ENCODE measurements at regions not wholly inside any gene's neighbourhood (a gene's known extent, or its start where the extent isn't known, plus 50 kb on each side); places are given as distances from the start of the nearest gene placed in this dataset.

DNA sequence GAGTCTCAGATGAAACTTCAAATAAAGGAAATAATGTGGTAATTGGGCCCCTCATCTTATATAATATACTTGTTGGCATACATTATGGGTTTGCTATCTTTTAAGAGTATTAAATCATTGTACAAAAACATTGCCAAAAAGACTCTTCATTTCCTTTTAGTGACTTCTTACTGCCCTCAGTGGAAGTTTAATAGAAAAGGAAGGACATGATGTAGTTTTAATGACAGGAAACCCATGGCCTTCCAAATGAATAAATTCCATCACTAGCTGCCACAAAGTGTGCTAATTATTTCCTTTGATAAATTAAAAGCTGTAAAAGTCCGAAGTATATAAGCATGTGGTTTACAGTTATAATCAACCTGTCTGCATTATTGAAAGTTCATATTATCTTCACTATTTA is 350.9 kb upstream of the HAND2 start:
- no peak for ATAC-seq
- TF ChIP-seq POLR2A (IDR thresholded peaks at IDR 0.05) = no peak
- Histone ChIP-seq H3K4me3 (no peak overlapping the region), H3K4me1 (peaks cover 0 to 7% (median 0%) of the 10 kb centered on the region in 12 donors), H3K27me3 (no peaks in the 10 kb centered on the region), H3K27ac (no peak overlapping the region), H3K9me3 (peaks cover 0 to 4% (median 0%) of the 10 kb centered on the region in 12 donors), H3K36me3 (no peaks in the 10 kb centered on the region)
- 34 to 52% (median 42%) methylated on average over 1 of the region's 1 CpG for WGBS, 4 donors
- DNase-seq = no peak
- intact Hi-C loops (cut with DNase I) = no loop called here

DNA sequence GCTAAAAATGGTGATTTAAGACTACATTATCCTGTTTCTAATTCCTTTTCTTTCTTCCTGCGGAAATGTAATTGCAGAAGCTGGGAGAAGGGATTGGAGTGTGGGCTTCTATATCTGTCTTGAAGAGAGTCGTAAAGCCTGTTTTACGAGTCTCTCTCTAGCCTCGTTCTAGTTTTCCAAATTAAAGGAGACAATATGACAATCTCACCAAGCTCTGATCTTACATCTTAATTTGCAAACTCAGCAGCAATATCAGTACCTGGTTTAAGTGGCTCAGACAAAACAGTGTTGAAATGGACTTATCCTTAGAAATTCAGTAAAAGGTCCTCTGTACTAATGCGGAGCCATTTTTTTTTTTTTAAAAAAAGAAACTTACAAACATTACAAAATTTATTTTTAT is 349.5 kb upstream of the HAND2 start:
- Histone ChIP-seq H3K27ac (peak overlapping the region in 1 of 12 donors; percentile 6), H3K36me3 (no peaks in the 10 kb centered on the region), H3K27me3 (no peaks in the 10 kb centered on the region), H3K4me3 (no peak overlapping the region), H3K9me3 (no peaks in the 10 kb centered on the region), H3K4me1 (peaks cover 0 to 7% (median 0%) of the 10 kb centered on the region in 12 donors)
- TF ChIP-seq POLR2A (IDR thresholded peaks at IDR 0.05) = no peak
- TF ChIP-seq, protein P1, sequence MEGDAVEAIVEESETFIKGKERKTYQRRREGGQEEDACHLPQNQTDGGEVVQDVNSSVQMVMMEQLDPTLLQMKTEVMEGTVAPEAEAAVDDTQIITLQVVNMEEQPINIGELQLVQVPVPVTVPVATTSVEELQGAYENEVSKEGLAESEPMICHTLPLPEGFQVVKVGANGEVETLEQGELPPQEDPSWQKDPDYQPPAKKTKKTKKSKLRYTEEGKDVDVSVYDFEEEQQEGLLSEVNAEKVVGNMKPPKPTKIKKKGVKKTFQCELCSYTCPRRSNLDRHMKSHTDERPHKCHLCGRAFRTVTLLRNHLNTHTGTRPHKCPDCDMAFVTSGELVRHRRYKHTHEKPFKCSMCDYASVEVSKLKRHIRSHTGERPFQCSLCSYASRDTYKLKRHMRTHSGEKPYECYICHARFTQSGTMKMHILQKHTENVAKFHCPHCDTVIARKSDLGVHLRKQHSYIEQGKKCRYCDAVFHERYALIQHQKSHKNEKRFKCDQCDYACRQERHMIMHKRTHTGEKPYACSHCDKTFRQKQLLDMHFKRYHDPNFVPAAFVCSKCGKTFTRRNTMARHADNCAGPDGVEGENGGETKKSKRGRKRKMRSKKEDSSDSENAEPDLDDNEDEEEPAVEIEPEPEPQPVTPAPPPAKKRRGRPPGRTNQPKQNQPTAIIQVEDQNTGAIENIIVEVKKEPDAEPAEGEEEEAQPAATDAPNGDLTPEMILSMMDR (IDR thresholded peaks at IDR 0.05) = no peak
- DNase-seq (no peak), ATAC-seq (no peak)
- 74 to 90% (median 83%) methylated on average over 5 of the region's 5 CpGs for WGBS, 4 donors
- intact Hi-C loops (cut with DNase I) = no loop called here

DNA sequence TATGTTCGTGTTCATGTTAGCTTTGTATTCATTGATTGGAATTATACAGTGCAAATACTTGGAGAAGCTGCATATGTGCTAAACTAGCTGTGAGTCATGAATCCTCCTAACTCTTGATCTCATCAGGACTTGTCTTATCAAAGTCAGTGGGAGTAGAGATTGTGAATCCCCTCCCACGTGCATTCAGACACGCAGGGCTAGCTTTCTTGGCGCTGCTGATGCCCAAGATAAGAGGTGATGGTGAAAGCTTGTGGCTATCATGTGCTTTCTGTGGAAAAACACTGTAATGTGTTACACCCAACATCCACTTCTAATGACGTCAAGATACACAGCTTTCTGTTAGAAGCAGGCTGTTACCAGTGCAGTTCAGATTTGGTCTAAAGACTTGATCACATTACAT is 348.7 kb upstream of the HAND2 start:
- ATAC-seq (peak; percentile 67 to 85 (median 82)), DNase-seq (peak in 2 of 5 donors; percentile 32 to 39)
- no peaks in the 10 kb centered on the region for H3K9me3 ChIP-seq
- no peak overlapping the region for H3K27ac ChIP-seq
- H3K4me3 ChIP-seq = no peak overlapping the region
- 14 to 27% (median 21%) methylated on average over 5 of the region's 5 CpGs for WGBS, 4 donors
- peaks cover 0 to 7% (median 0%) of the 10 kb centered on the region in 12 donors for H3K4me1 ChIP-seq
- intact Hi-C loops (cut with DNase I) = no loop called here
- TF ChIP-seq POLR2A (IDR thresholded peaks at IDR 0.05) = no peak
- TF ChIP-seq, protein P1 (IDR thresholded peaks at IDR 0.05) = no peak
- no peaks in the 10 kb centered on the region for H3K27me3 ChIP-seq
- H3K36me3 ChIP-seq = no peaks in the 10 kb centered on the region

DNA sequence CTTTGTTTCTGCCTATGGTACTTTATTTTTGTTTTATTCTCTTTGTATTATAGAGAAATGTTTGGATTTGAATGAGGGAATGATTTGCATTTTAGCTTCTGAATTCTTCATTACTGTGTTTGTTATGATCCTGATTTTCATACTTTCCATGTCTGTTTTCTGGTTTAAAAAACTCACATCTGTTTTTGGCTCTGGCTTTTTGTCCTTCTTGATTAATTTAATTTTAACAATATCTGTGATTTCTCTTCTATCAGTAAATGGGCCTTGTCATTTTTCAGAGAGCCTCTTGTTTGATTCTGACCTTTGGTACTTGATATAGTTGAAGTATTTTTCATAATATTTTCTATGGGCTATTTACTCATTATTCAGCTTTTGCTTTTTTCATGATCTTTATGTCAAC is 341.6 kb upstream of the HAND2 start:
- TF ChIP-seq POLR2A (IDR thresholded peaks at IDR 0.05) = no peak
- intact Hi-C loops (cut with DNase I) = no loop called here

DNA sequence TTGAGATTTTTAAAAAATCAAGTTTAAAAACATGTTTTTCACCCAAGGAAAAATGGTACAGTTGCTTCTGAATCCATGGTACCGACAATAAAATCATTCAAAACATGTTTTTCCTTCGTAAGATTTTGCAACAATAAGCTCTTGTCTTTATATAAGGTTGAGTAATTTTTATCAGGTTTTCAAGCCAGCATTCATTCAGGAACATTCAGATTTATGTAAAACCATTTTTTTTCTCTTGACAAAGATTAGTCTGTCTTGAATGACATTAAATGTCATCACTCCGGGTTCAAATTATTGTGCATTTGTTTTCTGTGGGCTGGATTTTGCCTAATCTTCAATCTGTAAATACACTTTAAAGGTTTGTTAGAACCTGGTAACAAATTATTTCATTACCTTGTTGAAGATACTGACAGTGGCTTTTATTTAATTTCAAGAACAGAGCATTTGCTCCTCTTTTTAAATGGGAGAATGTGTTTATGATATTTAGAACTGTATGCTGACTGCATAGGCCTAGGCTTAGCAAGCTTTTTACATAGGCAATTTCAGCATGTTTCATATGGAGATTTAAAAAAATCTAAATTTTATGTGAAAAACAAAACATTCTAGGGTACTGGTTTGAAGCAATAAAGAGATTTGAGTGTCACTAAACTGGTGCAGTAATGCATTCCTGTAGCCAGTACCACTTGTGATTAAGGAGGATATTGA is 336.4 kb upstream of the HAND2 start:
- whole genome bisulfite sequencing, 4 donors = 74 to 90% (median 80%) methylated on average over 3 of the region's 3 CpGs

More for the DNA sequence above, 341.6 kb upstream of the HAND2 start:
- Histone ChIP-seq H3K4me3 (no peak overlapping the region), H3K36me3 (no peaks in the 10 kb centered on the region), H3K27me3 (no peaks in the 10 kb centered on the region), H3K9me3 (no peaks in the 10 kb centered on the region), H3K4me1 (no peaks in the 10 kb centered on the region), H3K27ac (no peak overlapping the region)
- ATAC-seq = no peak
- DNase-seq = no peak

More for the DNA sequence above, 336.4 kb upstream of the HAND2 start:
- no peaks in the 10 kb centered on the region for H3K4me1 ChIP-seq
- H3K27me3 ChIP-seq = no peaks in the 10 kb centered on the region
- DNase-seq = no peak
- H3K36me3 ChIP-seq = no peaks in the 10 kb centered on the region
- no peak overlapping the region for H3K27ac ChIP-seq
- intact Hi-C loops (cut with DNase I) = no loop called here
- no peak overlapping the region for H3K4me3 ChIP-seq
- ATAC-seq = no peak
- no peak for TF ChIP-seq POLR2A (IDR thresholded peaks at IDR 0.05)
- TF ChIP-seq, protein P1 (IDR thresholded peaks at IDR 0.05) = no peak
- peaks cover 0 to 18% (median 5%) of the 10 kb centered on the region in 12 donors for H3K9me3 ChIP-seq

Data from heart left ventricle (tissue), 16 donors.